Fibroblast of mammary gland (primary cell): ENCODE measurements at regions not wholly inside any gene's neighbourhood (a gene's known extent, or its start where the extent isn't known, plus 50 kb on each side); places are given as distances from the start of the nearest gene placed in this dataset.

ENCODE experiments used
- DNase-seq: peaks from one replicate; pipeline ENCODE4 v3.0.0-alpha.2; 2010; ENCODE audit warnings: low read depth
- H3K4me3 ChIP-seq: 2 replicates; pipeline ENCODE4 v1.5.1; 2011; ENCODE audit warnings: low read depth, mild to moderate bottlenecking, low read length, moderate library complexity; ENCODE audit not compliant: control insufficient read depth
- CTCF ChIP-seq: conservative IDR thresholded peaks from 2 replicates; pipeline ENCODE4 v1.5.1; 2011; ENCODE audit warnings: low read depth, low read length, inconsistent platforms; ENCODE audit not compliant: control insufficient read depth, insufficient read depth

GRCh38 chr1:226806988-226807387 is 63.4 kb upstream of the PSEN2 start:
- no peak overlapping the region for H3K4me3 ChIP-seq

GRCh38 chr1:226804907-226805759 is 65.3 kb upstream of the PSEN2 start:
- TF ChIP-seq CTCF, result no peak
- DNase-seq, result no peak

More at GRCh38 chr1:226806988-226807387, 63.4 kb upstream of the PSEN2 start:
- TF ChIP-seq CTCF, result no peak
- DNase-seq, result no peak

GRCh38 chr1:226800763-226801380 is 61.8 kb upstream of the ITPKB start:
- no peak overlapping the region for H3K4me3 ChIP-seq
- DNase-seq, result no peak
- no peak for TF ChIP-seq CTCF

More at GRCh38 chr1:226804907-226805759, 65.3 kb upstream of the PSEN2 start:
- H3K4me3 ChIP-seq, result no peak overlapping the region

- TF ChIP-seq CTCF, result no peak
- DNase-seq, result no peak
- H3K4me3 ChIP-seq, result no peak overlapping the region
Measured at GRCh38 chr1:226799634-226800281, 60.7 kb upstream of the ITPKB start.

GRCh38 chr1:226798427-226799411 is 59.6 kb upstream of the ITPKB start:
- H3K4me3 ChIP-seq, result no peak overlapping the region
- no peak for DNase-seq
- no peak for TF ChIP-seq CTCF

GRCh38 chr1:226797151-226797550 is 58.1 kb upstream of the ITPKB start:
- TF ChIP-seq CTCF, result no peak
- H3K4me3 ChIP-seq, result no peak overlapping the region

More at GRCh38 chr1:226797151-226797550, 58.1 kb upstream of the ITPKB start:
- DNase-seq, result no peak
